ENCODE measurements at regions not wholly inside any gene's neighbourhood (a gene's known extent, or its start where the extent isn't known, plus 50 kb on each side); places are given as distances from the start of the nearest gene placed in this dataset.

DNA sequence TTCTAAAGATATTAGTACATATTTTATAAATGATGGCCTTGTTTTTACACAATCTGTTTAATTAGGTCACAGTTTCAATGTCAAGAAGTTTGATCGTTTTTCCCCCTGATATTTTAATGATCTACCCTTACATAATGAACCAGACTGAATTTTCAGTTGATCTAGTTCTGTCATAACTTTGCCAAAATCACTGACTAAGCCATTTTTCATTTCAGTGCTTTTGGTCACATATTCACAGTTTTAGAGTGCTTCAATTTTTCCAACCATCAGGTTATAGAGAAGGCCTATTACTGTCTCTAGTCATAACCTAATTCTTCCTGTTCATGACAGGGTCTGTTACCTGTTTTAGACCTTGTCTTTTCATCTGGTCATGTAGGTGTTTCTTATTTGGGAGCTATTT, 577.9 kb upstream of the PTPRD start:
- TF ChIP-seq BHLHE40 (IDR thresholded peaks at IDR 0.05; ENCODE audit: low read depth, low read length) = no peak
- TF ChIP-seq, protein P1, sequence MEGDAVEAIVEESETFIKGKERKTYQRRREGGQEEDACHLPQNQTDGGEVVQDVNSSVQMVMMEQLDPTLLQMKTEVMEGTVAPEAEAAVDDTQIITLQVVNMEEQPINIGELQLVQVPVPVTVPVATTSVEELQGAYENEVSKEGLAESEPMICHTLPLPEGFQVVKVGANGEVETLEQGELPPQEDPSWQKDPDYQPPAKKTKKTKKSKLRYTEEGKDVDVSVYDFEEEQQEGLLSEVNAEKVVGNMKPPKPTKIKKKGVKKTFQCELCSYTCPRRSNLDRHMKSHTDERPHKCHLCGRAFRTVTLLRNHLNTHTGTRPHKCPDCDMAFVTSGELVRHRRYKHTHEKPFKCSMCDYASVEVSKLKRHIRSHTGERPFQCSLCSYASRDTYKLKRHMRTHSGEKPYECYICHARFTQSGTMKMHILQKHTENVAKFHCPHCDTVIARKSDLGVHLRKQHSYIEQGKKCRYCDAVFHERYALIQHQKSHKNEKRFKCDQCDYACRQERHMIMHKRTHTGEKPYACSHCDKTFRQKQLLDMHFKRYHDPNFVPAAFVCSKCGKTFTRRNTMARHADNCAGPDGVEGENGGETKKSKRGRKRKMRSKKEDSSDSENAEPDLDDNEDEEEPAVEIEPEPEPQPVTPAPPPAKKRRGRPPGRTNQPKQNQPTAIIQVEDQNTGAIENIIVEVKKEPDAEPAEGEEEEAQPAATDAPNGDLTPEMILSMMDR (conservative IDR thresholded peaks at IDR 0.05; ENCODE audit: low read depth, low read length) = no peak
- no peak for TF ChIP-seq RAD21 (IDR thresholded peaks at IDR 0.05; ENCODE audit: low read length)
- TF ChIP-seq FOS (IDR thresholded peaks at IDR 0.05; ENCODE audit: low read depth, low read length) = no peak
- TF ChIP-seq MXI1 (IDR thresholded peaks at IDR 0.05; ENCODE audit: borderline replicate concordance, low read depth, low read length) = no peak
- TF ChIP-seq POLR2A (IDR thresholded peaks at IDR 0.05; ENCODE audit: low read depth, low read length) = no peak
- TF ChIP-seq CEBPB (IDR thresholded peaks at IDR 0.05; ENCODE audit: low read depth, low read length) = no peak

Measured in IMR-90 (cell line).